ENCODE measurements at regions not wholly inside any gene's neighbourhood (a gene's known extent, or its start where the extent isn't known, plus 50 kb on each side); places are given as distances from the start of the nearest gene placed in this dataset.

- H3K4me3 ChIP-seq (ENCODE audit: low read length): no peak overlapping the region
- TF ChIP-seq, protein P1, sequence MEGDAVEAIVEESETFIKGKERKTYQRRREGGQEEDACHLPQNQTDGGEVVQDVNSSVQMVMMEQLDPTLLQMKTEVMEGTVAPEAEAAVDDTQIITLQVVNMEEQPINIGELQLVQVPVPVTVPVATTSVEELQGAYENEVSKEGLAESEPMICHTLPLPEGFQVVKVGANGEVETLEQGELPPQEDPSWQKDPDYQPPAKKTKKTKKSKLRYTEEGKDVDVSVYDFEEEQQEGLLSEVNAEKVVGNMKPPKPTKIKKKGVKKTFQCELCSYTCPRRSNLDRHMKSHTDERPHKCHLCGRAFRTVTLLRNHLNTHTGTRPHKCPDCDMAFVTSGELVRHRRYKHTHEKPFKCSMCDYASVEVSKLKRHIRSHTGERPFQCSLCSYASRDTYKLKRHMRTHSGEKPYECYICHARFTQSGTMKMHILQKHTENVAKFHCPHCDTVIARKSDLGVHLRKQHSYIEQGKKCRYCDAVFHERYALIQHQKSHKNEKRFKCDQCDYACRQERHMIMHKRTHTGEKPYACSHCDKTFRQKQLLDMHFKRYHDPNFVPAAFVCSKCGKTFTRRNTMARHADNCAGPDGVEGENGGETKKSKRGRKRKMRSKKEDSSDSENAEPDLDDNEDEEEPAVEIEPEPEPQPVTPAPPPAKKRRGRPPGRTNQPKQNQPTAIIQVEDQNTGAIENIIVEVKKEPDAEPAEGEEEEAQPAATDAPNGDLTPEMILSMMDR (IDR thresholded peaks at IDR 0.05; ENCODE audit: low read depth, low read length, poor library complexity, severe bottlenecking): no peak
- no peak for TF ChIP-seq EZH2phosphoT487 (IDR thresholded peaks at IDR 0.05; ENCODE audit: borderline replicate concordance, low read length)
- H4K20me1 ChIP-seq (ENCODE audit: control insufficient read depth, insufficient read depth, low read depth, low read length): no peaks in the 10 kb centered on the region
- H3K4me2 ChIP-seq (ENCODE audit: low read length): no peak overlapping the region
- H3K36me3 ChIP-seq (ENCODE audit: control insufficient read depth, low read length): no peaks in the 10 kb centered on the region
- peaks cover 12% of the 10 kb centered on the region; the same call in 1 of the 2 replicates for H3K9me3 ChIP-seq (ENCODE audit: control insufficient read depth, insufficient read depth, low read length)
- no peaks in the 10 kb centered on the region for H3K27me3 ChIP-seq (ENCODE audit: control insufficient read depth, low read length)
- H3K4me1 ChIP-seq (ENCODE audit: control insufficient read depth, low read length): no peaks in the 10 kb centered on the region
- H3K27ac ChIP-seq (ENCODE audit: low read depth, low read length): no peak overlapping the region
- no peaks in the 10 kb centered on the region for H3F3A ChIP-seq (ENCODE audit: control insufficient read depth, insufficient read depth)
- H3K9me2 ChIP-seq (replicated peaks; ENCODE audit: control insufficient read depth, low read length): no peaks in the 10 kb centered on the region
- H3K79me2 ChIP-seq (ENCODE audit: control insufficient read depth, low read length): no peaks in the 10 kb centered on the region
Observed at GRCh38 chr14:44374906-44375305, 132.2 kb downstream of the FSCB start.

GRCh38 chr14:44372807-44373489 is 134.1 kb downstream of the FSCB start:
- Histone ChIP-seq H3F3A (ENCODE audit: control insufficient read depth, insufficient read depth) (no peaks in the 10 kb centered on the region), H3K27me3 (ENCODE audit: control insufficient read depth, low read length) (no peaks in the 10 kb centered on the region), H3K79me2 (ENCODE audit: control insufficient read depth, low read length) (no peaks in the 10 kb centered on the region), H3K27ac (ENCODE audit: low read depth, low read length) (no peak overlapping the region), H3K4me1 (ENCODE audit: control insufficient read depth, low read length) (no peaks in the 10 kb centered on the region), H3K9me2 (replicated peaks; ENCODE audit: control insufficient read depth, low read length) (no peaks in the 10 kb centered on the region), H4K20me1 (ENCODE audit: control insufficient read depth, insufficient read depth, low read depth, low read length) (no peaks in the 10 kb centered on the region), H3K4me3 (ENCODE audit: low read length) (no peak overlapping the region), H3K9me3 (ENCODE audit: control insufficient read depth, insufficient read depth, low read length) (peaks cover 12% of the 10 kb centered on the region; the same call in 1 of the 2 replicates), H3K36me3 (ENCODE audit: control insufficient read depth, low read length) (no peaks in the 10 kb centered on the region), H3K4me2 (ENCODE audit: low read length) (no peak overlapping the region)
- TF ChIP-seq, protein P1 (IDR thresholded peaks at IDR 0.05; ENCODE audit: low read depth, low read length, poor library complexity, severe bottlenecking): no peak
- no peak for TF ChIP-seq EZH2phosphoT487 (IDR thresholded peaks at IDR 0.05; ENCODE audit: borderline replicate concordance, low read length)

DNA sequence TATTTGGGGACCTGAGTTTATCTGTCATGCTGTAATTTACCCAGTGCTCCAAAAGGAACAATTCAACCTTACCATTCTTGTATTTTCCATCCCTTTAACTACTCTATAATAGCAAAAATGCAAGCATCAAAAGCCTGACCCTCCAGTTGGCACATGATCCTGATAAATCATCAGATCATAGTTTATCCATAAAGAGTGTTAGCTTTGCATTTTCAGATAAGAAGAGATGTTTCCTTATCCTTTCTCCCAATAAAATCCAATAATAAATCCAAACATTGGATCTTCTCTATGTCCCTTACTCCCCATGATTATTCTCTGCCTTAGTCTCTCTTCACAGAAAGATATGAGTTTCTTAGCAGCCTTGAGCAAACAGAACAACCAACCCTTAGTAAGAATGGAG is 134.9 kb downstream of the FSCB start:
- no peaks in the 10 kb centered on the region for H3F3A ChIP-seq (ENCODE audit: control insufficient read depth, insufficient read depth)
- H3K27me3 ChIP-seq (ENCODE audit: control insufficient read depth, low read length): no peaks in the 10 kb centered on the region
- H4K20me1 ChIP-seq (ENCODE audit: control insufficient read depth, insufficient read depth, low read depth, low read length): no peaks in the 10 kb centered on the region
- no peak overlapping the region for H3K4me2 ChIP-seq (ENCODE audit: low read length)
- H3K27ac ChIP-seq (ENCODE audit: low read depth, low read length): no peak overlapping the region
- H3K4me1 ChIP-seq (ENCODE audit: control insufficient read depth, low read length): no peaks in the 10 kb centered on the region
- no peak overlapping the region for H3K4me3 ChIP-seq (ENCODE audit: low read length)
- TF ChIP-seq, protein P1 (IDR thresholded peaks at IDR 0.05; ENCODE audit: low read depth, low read length, poor library complexity, severe bottlenecking): no peak
- TF ChIP-seq EZH2phosphoT487 (IDR thresholded peaks at IDR 0.05; ENCODE audit: borderline replicate concordance, low read length): no peak
- peaks cover 12% of the 10 kb centered on the region; the same call in 1 of the 2 replicates for H3K9me3 ChIP-seq (ENCODE audit: control insufficient read depth, insufficient read depth, low read length)
- H3K79me2 ChIP-seq (ENCODE audit: control insufficient read depth, low read length): no peaks in the 10 kb centered on the region
- H3K9me2 ChIP-seq (replicated peaks; ENCODE audit: control insufficient read depth, low read length): no peaks in the 10 kb centered on the region
- no peaks in the 10 kb centered on the region for H3K36me3 ChIP-seq (ENCODE audit: control insufficient read depth, low read length)
